Lower leg skin (tissue), 3 donors: ENCODE measurements at regions not wholly inside any gene's neighbourhood (a gene's known extent, or its start where the extent isn't known, plus 50 kb on each side); places are given as distances from the start of the nearest gene placed in this dataset.

ENCODE experiments used
- POLR2A ChIP-seq, 2 donors: fragments of 450-650 bp; IDR thresholded peaks; one replicate each; pipeline ENCODE4 v1.6.1; 2016 to 2017; ENCODE audit warnings: antibody characterized with exemption in 2 of 2, mild to moderate bottlenecking in 1 of 2, moderate library complexity in 1 of 2
- TF ChIP-seq, protein P1 (sequence below), 3 donors: fragments of 450-650 bp; IDR thresholded peaks; one replicate each; pipeline ENCODE4 v1.5.1; 2016; ENCODE audit warnings: antibody characterized with exemption in 3 of 3, mild to moderate bottlenecking in 3 of 3, moderate library complexity in 2 of 3

DNA sequence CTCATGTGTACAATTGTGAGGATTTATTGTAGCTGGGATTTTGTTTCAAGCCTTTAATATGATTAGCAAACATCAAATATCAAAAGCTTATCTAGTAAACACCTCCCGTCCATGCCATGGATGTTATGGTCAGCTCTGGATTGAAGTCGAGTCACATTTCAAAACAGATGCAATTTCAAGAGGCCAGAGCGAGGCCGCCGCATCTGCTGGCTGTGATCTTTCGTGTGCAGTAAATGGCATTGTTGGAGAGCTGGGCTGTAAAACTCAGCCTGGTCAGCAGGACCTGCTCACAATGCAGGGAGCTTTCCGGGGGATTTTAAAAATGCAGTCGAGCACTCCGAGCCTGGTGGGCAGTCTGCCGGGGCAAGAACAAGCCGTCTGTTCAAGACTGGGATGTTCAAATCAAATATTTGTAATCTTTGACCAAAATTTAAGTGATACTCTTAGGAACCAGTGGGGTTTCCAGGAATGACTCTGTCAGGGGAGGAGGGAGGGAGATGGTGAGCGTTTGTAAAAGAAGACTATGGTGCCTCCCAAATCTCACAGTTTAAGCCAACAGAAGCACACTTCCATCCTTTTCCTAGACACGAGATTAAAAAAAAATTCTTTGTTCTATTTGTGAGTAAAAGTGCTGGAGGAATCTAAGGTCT lies 97.6 kb downstream of the MYCN start:
- TF ChIP-seq, protein P1, sequence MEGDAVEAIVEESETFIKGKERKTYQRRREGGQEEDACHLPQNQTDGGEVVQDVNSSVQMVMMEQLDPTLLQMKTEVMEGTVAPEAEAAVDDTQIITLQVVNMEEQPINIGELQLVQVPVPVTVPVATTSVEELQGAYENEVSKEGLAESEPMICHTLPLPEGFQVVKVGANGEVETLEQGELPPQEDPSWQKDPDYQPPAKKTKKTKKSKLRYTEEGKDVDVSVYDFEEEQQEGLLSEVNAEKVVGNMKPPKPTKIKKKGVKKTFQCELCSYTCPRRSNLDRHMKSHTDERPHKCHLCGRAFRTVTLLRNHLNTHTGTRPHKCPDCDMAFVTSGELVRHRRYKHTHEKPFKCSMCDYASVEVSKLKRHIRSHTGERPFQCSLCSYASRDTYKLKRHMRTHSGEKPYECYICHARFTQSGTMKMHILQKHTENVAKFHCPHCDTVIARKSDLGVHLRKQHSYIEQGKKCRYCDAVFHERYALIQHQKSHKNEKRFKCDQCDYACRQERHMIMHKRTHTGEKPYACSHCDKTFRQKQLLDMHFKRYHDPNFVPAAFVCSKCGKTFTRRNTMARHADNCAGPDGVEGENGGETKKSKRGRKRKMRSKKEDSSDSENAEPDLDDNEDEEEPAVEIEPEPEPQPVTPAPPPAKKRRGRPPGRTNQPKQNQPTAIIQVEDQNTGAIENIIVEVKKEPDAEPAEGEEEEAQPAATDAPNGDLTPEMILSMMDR (IDR thresholded peaks at IDR 0.05), result no peak
- no peak for TF ChIP-seq POLR2A (IDR thresholded peaks at IDR 0.05)
